ENCODE measurements at regions not wholly inside any gene's neighbourhood (a gene's known extent, or its start where the extent isn't known, plus 50 kb on each side); places are given as distances from the start of the nearest gene placed in this dataset.
A peak's percentile ranks its signal among the peaks of the same experiment; 100 is the strongest.
"Not testable (repeated sequence)": the region's sequence is repeated elsewhere in the genome, so short reads cannot be mapped to it uniquely, and the experiment has no call there.

DNA sequence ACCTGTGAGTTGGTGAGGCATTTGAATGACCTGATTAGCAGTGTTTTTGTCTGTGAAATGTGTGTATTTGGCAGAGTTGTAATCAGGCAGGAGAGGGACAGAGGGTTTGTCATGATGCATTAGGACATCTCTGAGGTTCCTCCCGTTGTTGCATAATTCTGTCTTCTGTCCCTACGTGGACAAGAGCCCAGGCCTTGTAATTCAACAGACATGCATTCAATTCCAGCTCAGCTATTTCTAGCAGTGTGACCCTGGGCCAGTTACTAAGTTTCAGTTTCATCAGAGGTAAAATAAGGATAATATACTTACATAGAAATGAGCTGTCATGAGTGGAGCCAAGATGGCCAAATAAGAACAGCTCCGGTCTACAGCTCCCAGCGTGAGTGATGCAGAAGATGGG, 208.6 kb downstream of the SLC38A4 start:
- no peak for DNase-seq

DNA sequence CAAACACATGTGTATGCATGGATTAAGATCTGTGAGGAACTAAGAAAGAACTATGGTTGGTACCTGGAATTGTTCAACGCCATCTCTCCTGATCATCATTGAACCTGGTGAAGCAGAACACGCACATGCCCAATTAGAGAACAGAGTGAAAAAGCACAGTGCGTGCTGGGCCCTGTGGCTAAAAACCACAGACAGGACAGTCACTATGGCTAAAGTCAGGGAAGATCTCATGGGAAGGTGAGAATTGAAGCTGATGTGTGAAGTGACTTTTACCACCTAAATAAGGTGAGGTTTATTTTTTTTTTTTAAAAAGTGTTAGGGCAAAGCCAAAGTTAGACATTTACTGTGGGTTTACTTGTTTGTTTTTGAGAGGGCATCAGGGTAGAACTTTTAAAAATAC, 215.0 kb downstream of the SLC38A4 start:
- DNase-seq = no peak

DNA sequence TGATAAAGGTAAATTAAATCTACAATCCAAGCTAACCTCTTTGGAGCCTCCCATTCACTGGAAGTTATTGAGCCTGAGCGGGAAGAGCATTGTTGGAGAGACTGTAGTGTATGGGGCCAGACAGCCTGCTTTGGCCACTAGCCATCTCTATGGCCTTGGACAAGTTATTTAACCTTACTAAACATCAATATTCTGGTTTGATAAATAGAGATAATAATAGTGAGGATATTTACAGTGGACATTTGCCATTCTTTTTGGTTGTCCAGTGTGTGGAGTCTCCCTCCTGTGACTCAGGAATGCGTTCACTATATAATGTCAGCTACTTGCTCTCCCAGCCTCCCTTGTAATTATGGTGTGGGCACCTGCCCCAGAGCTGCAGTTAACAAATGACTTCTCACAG, 216.1 kb downstream of the SLC38A4 start:
- DNase-seq = no peak

DNA sequence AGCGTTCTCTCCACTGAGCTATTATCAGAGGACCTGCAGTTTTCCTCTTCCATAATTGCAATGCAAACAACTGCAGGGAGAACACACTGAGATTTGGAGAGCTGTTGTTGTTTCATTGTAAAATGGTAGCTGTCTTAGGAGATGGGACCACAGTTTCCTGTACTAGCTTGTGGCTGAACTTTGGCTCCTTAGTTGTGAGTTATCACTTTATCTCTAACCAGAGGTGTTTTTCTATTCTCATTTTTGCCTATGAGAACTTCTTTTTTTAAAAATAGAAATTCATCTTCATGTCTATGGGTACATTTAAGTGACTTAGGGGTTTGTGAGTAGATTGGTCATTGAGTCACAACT, 216.5 kb downstream of the SLC38A4 start:
- DNase-seq = peak in 1 of 2 donors; percentile 12

DNA sequence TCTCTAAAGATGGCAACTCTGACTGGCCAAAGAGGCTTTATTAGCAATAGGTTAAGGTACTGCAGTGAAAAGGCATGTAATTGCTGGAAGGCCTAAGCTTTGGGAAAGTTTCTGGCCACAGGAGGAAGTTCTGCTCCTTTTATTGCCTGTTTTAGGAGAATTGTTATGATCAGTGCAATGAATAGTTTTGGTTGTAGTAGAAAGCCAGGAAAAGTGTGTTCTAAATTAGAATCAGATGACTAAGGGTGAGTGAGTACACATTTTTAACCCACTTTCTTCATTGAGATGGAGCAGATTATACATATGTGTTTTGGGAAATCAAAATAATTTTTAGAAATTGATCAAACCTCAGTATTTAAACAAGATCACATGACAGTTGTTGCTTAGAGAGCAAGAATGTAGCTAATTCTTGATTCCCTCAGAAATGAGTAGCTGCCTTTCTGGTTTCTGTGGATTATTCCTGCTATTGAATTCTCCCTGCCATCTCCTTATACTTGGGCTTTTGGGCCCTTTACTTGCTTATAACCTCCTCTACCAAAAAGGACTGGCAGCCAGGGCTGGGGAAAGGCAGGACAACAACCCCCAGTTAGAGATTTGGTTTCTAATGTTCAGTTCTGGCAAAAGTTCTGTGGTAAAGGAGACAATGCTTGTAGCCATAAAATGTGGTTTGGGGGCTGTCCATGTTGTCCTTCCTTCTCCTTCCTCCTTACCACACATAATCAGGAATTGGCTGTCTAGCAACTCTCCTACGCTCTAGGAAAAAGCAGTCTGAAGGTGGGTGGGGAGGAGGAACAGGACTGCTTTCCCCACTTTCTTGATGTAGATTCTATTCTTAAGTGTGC, 217.1 kb downstream of the SLC38A4 start:
- no peak for DNase-seq

DNA sequence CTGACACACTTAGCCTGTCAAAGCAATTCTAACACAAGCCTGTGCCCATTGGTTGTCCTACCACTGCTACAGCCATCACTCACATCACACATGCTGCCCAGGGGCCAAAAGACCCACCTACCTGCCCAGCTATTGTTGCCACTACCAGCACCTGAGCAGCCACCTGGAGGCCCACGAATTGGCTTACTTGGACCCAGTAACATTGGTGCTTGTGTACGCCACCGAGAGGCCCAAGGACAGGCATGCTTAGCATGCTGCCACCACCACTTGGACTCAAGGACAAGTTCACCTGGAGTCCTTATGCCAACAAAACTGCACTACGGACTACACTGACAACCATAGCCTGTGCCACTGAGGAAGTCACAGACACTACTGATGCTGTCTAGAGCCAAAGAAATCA, 221.1 kb downstream of the SLC38A4 start:
- no peak for DNase-seq

DNA sequence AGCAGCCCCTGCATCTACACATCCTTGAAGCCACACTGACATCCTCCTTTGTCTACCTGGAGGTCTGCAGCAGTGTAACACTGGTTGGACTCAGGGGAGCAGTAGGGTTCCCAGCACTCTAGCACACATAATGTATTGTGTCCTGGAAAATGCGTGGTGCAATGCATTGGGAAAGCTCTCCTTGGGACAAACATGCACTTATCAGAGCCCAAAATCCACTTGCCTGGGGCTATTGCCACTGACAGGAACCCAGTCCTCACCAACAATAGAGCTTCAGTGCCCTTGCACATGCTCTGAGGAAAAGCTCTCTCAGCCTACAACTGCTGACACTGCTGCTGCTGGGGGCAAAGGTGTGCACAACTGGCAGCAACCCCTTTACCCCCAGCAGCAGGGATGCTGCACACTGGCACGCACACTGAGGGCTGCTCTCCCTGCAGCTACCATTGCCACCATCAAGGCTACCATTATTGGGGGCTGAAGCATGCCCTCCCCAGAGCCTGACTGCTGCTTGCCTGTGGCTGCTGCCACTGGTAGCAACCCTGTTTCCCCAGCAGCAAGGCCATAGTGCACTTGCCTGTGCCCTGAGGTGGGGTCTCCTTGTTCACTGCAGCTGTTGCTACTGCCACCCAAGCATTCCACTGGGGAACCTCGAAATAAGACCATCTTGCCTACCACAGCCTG, 221.9 kb downstream of the SLC38A4 start:
- no peak for DNase-seq

DNA sequence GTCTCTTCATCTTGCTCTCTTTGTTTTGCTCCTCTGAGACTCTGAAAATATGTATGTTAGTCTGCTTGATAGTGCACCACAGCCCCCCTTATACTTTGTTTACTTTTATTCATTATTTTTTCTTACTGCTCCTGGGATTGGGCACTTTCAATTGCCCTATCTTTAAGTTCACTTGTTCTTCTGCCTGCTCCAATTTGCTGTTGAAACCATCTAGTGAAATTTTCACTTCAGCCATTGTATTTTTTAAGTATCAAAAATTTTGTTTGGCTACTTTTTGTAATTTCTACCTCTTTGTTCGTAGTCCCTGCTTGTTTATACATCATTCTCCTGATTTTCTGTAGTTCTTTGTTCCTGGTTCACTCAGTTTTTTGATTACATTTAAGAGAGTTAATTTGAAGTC, 223.3 kb downstream of the SLC38A4 start:
- DNase-seq = no peak

DNA sequence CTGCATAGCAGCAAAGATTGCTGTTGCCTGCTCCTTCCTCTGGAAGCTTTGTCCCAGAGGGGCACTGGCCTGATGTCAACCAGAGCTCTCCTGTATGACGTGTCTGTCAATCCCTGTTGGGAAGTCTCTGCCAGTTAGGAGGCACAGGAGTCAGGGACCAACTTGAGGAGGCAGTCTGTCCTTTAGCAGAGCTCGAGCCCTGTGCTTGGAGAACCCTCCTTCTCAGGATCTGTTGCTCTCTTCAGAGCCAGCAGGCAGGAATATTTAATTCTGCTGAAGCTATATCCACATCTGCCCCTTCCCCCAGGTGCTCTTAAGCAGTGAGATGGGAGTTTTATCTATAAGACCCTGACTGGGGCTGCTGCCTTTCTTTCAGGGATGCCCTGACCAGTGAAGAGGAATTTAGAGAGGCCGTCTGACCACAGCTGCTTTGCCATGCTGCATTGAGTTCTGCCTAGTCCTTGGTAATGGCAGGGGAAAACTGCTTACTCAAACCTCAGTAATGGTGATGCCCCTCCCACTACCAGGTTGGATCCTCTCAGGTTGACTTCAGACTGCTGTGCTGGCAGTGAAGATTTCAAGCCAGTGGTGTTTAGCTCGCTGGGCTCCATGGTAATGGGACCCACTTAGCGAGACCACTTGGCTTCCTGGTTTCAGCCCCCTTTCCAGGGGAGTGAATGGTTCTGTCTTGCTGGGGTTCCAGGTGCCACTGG, 218.6 kb upstream of the SLC38A2 start:
- DNase-seq = no peak

DNA sequence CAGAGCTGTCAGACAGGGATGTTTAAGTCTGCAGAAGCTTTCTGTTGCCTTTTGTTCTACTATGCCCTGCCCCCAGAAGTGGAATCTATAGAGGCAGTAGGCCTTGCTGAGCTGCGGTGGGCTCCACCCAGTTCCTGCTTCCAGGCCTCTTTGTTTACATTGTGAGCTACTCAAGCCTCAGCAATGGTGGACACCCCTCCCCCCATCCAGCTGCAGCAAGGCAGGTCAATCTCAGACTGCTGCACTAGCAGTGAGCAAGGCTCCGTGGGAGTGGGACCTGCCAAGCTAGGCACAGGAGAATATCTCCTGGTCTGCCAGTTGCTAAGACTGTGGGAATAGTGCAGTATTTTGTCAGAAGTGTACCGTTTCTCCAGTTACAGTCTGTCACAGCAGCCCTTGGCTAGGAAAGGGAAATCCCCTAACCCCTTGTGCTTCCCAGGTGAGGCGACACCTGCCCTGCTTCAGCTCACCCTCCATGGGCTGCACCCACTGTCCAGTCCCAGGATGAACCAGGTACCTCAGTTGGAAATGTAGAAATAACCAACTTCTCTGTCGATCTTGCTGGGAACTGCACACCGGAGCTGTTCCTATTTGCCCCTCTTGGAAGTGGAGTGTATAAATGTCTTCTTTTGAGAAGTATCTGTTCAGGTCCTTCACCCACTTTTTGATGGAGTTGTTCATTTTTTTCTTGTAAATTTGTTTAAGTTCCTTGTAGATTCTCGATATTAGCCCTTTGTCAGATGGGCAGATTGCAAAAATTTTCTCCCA, 213.5 kb upstream of the SLC38A2 start:
- DNase-seq = no peak

DNA sequence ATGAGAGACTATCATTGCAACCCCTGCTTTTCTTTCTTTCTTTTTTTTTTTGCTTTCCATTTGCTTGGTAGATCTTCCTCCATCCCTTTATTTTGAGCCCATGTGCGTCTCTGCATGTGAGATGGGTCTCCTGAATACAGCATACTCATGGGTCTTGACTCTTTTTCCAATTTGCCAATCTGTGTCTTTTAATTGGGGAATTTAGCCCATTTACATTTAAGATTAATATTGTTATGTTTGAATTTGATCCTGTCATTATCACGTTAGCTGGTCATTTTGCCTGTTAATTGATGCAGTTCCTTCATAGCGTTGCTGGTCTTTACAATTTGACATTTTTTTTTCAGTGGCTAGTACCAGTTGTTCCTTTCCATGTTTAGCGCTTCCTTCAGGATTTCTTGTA, 211.5 kb upstream of the SLC38A2 start:
- DNase-seq = not testable (repeated sequence)

DNA sequence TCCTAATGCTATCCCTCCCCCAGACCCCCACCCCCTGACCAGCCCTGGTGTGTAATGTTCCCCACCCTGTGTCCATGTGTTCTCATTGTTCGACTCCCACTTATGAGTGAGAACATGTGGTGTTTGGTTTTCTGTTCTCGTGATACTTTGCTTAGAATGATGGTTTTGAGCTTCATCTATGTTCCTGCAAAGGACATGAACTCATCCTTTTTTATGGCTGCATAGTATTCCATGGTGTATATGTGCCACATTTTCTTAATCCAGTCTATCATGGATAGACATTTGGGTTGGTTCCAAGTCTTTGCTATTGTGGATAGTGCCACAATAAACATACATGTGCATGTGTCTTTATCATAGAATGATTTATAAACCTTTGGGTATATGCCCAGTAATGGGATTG, 209.4 kb upstream of the SLC38A2 start:
- DNase-seq = not testable (repeated sequence)

DNA sequence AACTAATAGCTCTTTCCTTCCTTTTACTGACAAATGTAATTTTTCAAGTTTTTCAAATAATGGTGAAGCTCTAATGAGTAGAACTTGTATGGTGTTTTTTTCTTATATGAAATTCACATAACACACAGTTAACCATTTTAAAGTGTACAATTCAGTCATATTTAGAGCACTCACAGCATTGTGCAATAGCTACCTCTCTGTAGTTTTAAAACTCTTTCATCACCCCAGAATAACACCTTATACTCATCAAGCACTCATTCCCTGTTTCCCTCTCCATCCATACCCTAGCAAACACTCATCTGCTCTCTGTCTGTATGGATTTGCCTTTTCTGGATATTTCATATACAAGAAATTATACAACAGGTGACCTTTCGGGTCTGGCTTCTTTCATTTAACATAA, 207.9 kb upstream of the SLC38A2 start:
- DNase-seq = no peak

DNA sequence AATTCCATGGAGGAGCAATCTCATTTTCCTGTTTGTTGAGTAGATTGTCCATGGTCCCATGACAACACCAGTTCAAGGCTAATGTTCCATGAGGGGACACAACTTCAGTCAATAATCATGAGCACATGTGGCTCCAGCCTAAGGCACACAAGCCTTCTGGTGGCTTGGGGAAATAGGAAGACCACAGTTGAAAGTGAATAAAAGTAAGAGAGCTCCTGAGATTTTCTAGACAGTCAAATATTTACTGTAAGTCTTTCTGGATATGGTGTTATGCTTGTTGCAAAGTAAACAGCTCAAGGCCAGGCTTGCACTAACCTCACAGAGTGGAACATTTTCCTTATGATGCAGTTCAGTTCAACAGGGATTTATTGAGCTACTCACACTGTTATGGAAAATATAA, 206.9 kb upstream of the SLC38A2 start:
- no peak for DNase-seq

DNA sequence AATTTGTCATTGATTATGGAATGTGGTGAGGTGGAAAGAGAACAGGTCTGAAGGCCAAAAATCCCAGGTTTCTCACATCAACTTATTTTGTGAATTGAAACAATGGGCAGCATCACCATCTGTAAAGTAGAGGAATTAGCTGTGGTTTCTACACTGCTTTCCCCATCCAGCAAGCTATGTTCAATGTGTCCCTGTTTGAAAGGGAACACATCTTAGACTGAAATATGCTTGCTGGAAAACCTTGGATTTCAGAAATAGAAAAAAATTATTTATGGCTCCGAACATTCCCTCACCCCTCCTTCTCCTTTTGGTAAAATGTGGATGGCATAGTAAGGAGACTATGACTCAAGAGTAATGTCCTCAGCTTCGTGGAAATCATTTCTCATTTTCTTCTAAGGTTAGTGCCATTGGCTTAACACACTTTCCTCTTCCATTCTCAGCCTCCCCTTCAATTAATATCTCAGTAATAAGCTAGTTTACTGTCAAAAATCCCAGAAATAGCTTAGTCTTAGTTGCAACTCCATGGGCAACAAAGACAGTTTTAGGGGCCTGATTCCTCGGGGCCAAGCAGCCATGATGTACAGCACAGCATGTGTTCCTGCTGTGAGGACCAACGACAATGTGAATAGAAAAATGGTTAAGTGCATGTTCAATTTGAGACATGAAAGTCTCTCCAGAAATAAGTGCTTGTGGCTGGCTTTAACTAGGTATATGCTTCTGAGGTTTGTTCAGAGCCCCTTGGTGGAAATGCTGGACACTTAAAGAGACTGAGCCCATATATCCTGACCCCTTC, 205.8 kb upstream of the SLC38A2 start:
- DNase-seq = no peak

DNA sequence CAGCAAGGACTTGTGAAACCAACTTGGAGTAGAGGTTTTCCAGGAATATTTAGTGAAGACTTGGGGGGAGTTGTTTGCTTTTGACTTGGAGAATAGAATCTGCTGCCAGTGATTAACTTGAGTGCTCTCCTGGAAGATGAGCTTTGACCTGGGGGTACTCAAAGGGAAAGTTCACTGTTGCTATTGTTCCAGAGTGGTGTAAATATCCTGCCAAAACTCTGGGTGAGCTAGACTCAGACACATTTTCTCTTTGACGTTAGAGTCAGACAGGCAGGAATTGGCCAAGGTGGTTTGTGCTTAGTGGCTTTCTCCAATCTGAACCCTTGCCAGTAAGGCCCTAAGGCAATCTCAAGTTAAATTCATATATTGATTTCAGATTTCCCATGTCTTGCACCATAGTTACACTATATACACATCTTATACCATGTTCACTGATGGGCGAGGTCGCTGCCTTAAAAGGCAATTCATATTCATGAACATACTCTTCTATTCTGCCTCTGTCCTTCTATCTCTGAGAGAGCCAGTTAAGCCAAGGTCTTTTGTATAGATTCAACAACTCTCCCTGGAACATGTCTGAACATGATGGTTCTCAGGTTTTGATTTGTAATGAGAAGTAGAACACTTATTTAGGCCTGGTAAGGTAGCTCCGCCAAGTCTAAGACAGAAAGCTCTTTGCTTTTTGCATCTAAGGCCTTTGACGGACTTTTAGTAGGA, 204.6 kb upstream of the SLC38A2 start:
- DNase-seq = no peak

DNA sequence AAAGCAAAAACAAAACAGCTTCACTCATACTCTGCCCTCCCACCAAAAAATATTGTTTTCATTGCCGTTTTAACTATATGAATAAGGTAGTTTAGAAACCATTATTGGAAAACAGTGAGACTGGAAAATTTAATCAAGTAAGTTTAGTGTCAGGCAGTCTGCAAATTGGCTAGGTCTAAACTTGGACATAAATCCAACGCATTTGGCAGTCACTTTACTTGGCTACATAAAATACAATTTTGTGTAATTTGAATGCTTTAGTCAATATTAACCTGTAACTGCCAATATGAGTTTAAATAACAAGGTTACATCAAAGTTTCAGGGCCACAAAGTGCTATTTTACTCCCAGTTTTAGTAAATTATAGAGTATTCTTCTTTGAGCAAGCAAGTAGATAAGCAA, 202.3 kb upstream of the SLC38A2 start:
- no peak for DNase-seq

DNA sequence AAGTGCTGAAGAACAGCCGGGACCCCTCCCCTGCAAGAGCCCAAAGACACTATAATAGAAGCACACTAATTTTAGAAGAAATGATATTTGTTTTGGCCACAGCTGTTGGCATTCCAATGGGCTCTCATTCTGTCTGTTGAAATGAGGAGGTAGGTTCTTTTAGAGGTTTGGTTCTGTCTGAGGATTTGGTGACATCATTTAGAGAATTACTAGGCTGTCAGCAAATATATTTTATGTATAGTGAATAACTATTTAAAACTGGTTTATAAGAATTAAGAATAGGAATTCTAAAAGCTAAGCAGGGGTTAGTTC, 200.7 kb upstream of the SLC38A2 start:
- DNase-seq = no peak

DNA sequence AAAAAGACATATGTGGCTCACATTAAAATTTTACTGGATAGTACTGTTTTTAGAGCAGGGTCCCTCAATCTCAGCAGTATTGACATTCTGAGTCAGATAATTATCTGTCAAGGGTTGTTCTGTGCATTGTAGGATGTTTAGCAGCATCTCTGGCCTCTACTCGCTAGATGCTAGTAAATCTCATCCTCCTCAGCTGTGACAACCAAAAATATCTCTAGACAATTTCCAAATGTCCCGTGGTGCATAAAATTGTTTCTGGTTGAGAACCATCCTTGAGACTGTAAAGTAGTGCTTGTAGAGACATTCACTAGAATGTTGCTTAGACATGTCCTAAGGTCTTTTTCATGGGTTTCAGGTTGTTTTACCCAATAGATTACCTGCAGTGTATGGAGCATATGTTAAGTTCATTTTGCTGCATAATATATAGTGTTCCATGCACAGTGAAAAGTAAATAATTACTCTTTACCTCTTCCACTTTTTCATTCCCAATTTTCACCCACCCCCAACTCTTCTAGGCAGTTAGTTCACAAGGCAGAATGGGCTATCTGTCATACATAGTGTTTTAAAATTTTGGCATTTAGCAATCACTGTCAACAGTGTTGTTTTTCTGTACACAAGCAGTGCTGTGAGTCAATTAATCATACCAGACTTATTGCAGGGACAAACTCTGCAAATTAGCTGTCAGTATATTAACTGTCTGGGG, 200.2 kb upstream of the SLC38A2 start:
- DNase-seq = no peak

DNA sequence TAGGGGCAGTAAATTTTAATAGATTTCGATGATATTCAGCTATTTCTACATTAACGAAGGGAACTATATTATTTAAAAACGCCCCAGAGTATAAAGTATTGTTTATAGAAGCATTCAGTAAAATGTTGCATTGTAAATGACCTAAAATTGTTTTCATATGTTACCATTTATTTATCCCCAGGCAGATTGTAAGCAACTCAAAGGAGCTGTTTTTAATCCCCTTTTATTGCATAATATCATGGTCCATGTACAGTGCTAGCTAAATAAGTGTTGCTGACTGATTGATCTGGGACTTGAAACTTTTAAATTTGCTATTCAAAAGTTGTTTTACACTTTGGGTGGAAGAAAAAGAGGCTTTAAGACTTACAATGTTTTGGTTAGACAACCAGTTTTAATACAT, 199.0 kb upstream of the SLC38A2 start:
- DNase-seq = no peak

DNA sequence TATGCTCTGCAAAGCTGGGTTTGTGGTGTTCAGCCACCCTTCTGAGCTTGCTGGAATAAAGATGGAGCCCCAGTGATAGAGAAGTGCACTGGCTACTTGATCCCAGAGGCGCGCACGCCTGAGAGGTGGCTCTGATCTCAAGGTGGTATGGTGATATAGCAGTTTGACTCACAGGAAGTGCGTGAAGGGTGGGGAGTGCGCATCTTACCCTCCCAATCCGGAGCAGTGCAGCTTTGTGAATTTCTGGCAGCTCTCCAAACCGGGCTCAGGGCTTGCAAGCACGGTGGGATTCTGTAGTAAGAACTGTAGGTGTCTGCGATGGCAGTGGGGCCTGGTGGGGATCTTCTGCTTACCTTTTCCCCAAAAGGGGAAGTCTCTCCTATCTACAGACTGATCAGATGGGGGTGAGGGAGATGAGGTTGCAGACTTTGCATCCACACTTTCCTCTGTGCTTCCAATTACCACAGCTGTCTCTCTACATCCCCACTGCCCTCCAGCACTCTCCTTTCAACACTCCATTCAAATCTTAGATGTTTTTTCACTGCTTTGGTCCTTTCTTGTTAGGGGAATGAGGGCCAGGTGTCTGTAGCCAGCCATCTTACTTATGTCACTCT, 197.4 kb upstream of the SLC38A2 start:
- DNase-seq = peak in 1 of 2 donors; percentile 15
